ENCODE measurements at regions not wholly inside any gene's neighbourhood (a gene's known extent, or its start where the extent isn't known, plus 50 kb on each side); places are given as distances from the start of the nearest gene placed in this dataset.

- no peak overlapping the region for H3K27ac ChIP-seq (ENCODE audit: low read depth, low read length)
- no peak overlapping the region for H3K9ac ChIP-seq (ENCODE audit: low read length)
- no peaks in the 10 kb centered on the region for H3K36me3 ChIP-seq (ENCODE audit: insufficient read depth, low read length)
- no peaks in the 10 kb centered on the region for H3K27me3 ChIP-seq (ENCODE audit: control insufficient read depth in 1 of 2, insufficient read depth in 2 of 2, low read length in 2 of 2)
- H3K4me1 ChIP-seq (ENCODE audit: insufficient read depth, low read length), result no peaks in the 10 kb centered on the region
- no peak overlapping the region for H3K4me3 ChIP-seq (ENCODE audit: low read depth in 1 of 2, low read length in 2 of 2)
- H3K9me3 ChIP-seq (ENCODE audit: low read length), result no peaks in the 10 kb centered on the region
Measured at GRCh38 chr7:17056491-17057142, 174.8 kb upstream of the AGR3 start.

GRCh38 chr7:17057143-17057509 lies 175.3 kb upstream of the AGR3 start:
- no peak overlapping the region for H3K4me3 ChIP-seq (ENCODE audit: low read depth in 1 of 2, low read length in 2 of 2)
- no peaks in the 10 kb centered on the region for H3K27me3 ChIP-seq (ENCODE audit: control insufficient read depth in 1 of 2, insufficient read depth in 2 of 2, low read length in 2 of 2)
- H3K4me1 ChIP-seq (ENCODE audit: insufficient read depth, low read length), result no peaks in the 10 kb centered on the region
- no peaks in the 10 kb centered on the region for H3K36me3 ChIP-seq (ENCODE audit: insufficient read depth, low read length)
- no peak overlapping the region for H3K9ac ChIP-seq (ENCODE audit: low read length)
- no peaks in the 10 kb centered on the region for H3K9me3 ChIP-seq (ENCODE audit: low read length)
- H3K27ac ChIP-seq (ENCODE audit: low read depth, low read length), result no peak overlapping the region

GRCh38 chr7:17058568-17058967 lies 176.8 kb upstream of the AGR3 start:
- H3K9ac ChIP-seq (ENCODE audit: low read length), result no peak overlapping the region
- H3K36me3 ChIP-seq (ENCODE audit: insufficient read depth, low read length), result no peaks in the 10 kb centered on the region
- no peak overlapping the region for H3K27ac ChIP-seq (ENCODE audit: low read depth, low read length)
- no peaks in the 10 kb centered on the region for H3K4me1 ChIP-seq (ENCODE audit: insufficient read depth, low read length)
- no peaks in the 10 kb centered on the region for H3K9me3 ChIP-seq (ENCODE audit: low read length)
- no peak overlapping the region for H3K4me3 ChIP-seq (ENCODE audit: low read depth in 1 of 2, low read length in 2 of 2)
- no peaks in the 10 kb centered on the region for H3K27me3 ChIP-seq (ENCODE audit: control insufficient read depth in 1 of 2, insufficient read depth in 2 of 2, low read length in 2 of 2)

GRCh38 chr7:17060051-17060450 lies 178.3 kb upstream of the AGR3 start:
- Histone ChIP-seq H3K36me3 (ENCODE audit: insufficient read depth, low read length) (no peaks in the 10 kb centered on the region), H3K9ac (ENCODE audit: low read length) (no peak overlapping the region), H3K27ac (ENCODE audit: low read depth, low read length) (no peak overlapping the region), H3K27me3 (ENCODE audit: control insufficient read depth in 1 of 2, insufficient read depth in 2 of 2, low read length in 2 of 2) (no peaks in the 10 kb centered on the region), H3K9me3 (ENCODE audit: low read length) (no peaks in the 10 kb centered on the region), H3K4me3 (ENCODE audit: low read depth in 1 of 2, low read length in 2 of 2) (no peak overlapping the region), H3K4me1 (ENCODE audit: insufficient read depth, low read length) (no peaks in the 10 kb centered on the region)

GRCh38 chr7:17061443-17061842 lies 179.7 kb upstream of the AGR3 start:
- Histone ChIP-seq H3K36me3 (ENCODE audit: insufficient read depth, low read length) (no peaks in the 10 kb centered on the region), H3K4me1 (ENCODE audit: insufficient read depth, low read length) (no peaks in the 10 kb centered on the region), H3K27ac (ENCODE audit: low read depth, low read length) (no peak overlapping the region), H3K4me3 (ENCODE audit: low read depth in 1 of 2, low read length in 2 of 2) (no peak overlapping the region), H3K9me3 (ENCODE audit: low read length) (no peaks in the 10 kb centered on the region), H3K9ac (ENCODE audit: low read length) (no peak overlapping the region), H3K27me3 (ENCODE audit: control insufficient read depth in 1 of 2, insufficient read depth in 2 of 2, low read length in 2 of 2) (no peaks in the 10 kb centered on the region)

- Histone ChIP-seq H3K4me1 (ENCODE audit: insufficient read depth, low read length) (no peaks in the 10 kb centered on the region), H3K27ac (ENCODE audit: low read depth, low read length) (no peak overlapping the region), H3K9ac (ENCODE audit: low read length) (no peak overlapping the region), H3K9me3 (ENCODE audit: low read length) (no peaks in the 10 kb centered on the region), H3K4me3 (ENCODE audit: low read depth in 1 of 2, low read length in 2 of 2) (no peak overlapping the region), H3K36me3 (ENCODE audit: insufficient read depth, low read length) (no peaks in the 10 kb centered on the region), H3K27me3 (ENCODE audit: control insufficient read depth in 1 of 2, insufficient read depth in 2 of 2, low read length in 2 of 2) (no peaks in the 10 kb centered on the region)
Measured at GRCh38 chr7:17062151-17063044, 180.6 kb upstream of the AGR3 start.

GRCh38 chr7:17063045-17063383 lies 181.2 kb upstream of the AGR3 start:
- H3K27me3 ChIP-seq (ENCODE audit: control insufficient read depth in 1 of 2, insufficient read depth in 2 of 2, low read length in 2 of 2), result no peaks in the 10 kb centered on the region
- H3K9ac ChIP-seq (ENCODE audit: low read length), result no peak overlapping the region
- H3K36me3 ChIP-seq (ENCODE audit: insufficient read depth, low read length), result no peaks in the 10 kb centered on the region
- H3K27ac ChIP-seq (ENCODE audit: low read depth, low read length), result no peak overlapping the region
- H3K9me3 ChIP-seq (ENCODE audit: low read length), result no peaks in the 10 kb centered on the region
- no peak overlapping the region for H3K4me3 ChIP-seq (ENCODE audit: low read depth in 1 of 2, low read length in 2 of 2)
- H3K4me1 ChIP-seq (ENCODE audit: insufficient read depth, low read length), result no peaks in the 10 kb centered on the region

- Histone ChIP-seq H3K4me3 (ENCODE audit: low read depth in 1 of 2, low read length in 2 of 2) (no peak overlapping the region), H3K27me3 (ENCODE audit: control insufficient read depth in 1 of 2, insufficient read depth in 2 of 2, low read length in 2 of 2) (no peaks in the 10 kb centered on the region), H3K9ac (ENCODE audit: low read length) (no peak overlapping the region), H3K4me1 (ENCODE audit: insufficient read depth, low read length) (no peaks in the 10 kb centered on the region), H3K36me3 (ENCODE audit: insufficient read depth, low read length) (no peaks in the 10 kb centered on the region), H3K9me3 (ENCODE audit: low read length) (no peaks in the 10 kb centered on the region), H3K27ac (ENCODE audit: low read depth, low read length) (no peak overlapping the region)
Measured at GRCh38 chr7:17067691-17068090, 185.9 kb upstream of the AGR3 start.

GRCh38 chr7:17069146-17069545 lies 187.4 kb upstream of the AGR3 start:
- H3K36me3 ChIP-seq (ENCODE audit: insufficient read depth, low read length), result no peaks in the 10 kb centered on the region
- H3K9ac ChIP-seq (ENCODE audit: low read length), result no peak overlapping the region
- no peak overlapping the region for H3K27ac ChIP-seq (ENCODE audit: low read depth, low read length)
- H3K27me3 ChIP-seq (ENCODE audit: control insufficient read depth in 1 of 2, insufficient read depth in 2 of 2, low read length in 2 of 2), result no peaks in the 10 kb centered on the region
- no peaks in the 10 kb centered on the region for H3K9me3 ChIP-seq (ENCODE audit: low read length)
- H3K4me3 ChIP-seq (ENCODE audit: low read depth in 1 of 2, low read length in 2 of 2), result no peak overlapping the region
- H3K4me1 ChIP-seq (ENCODE audit: insufficient read depth, low read length), result no peaks in the 10 kb centered on the region

- H3K4me3 ChIP-seq (ENCODE audit: low read depth in 1 of 2, low read length in 2 of 2), result no peak overlapping the region
- H3K4me1 ChIP-seq (ENCODE audit: insufficient read depth, low read length), result no peaks in the 10 kb centered on the region
- H3K36me3 ChIP-seq (ENCODE audit: insufficient read depth, low read length), result no peaks in the 10 kb centered on the region
- H3K9ac ChIP-seq (ENCODE audit: low read length), result no peak overlapping the region
- no peaks in the 10 kb centered on the region for H3K27me3 ChIP-seq (ENCODE audit: control insufficient read depth in 1 of 2, insufficient read depth in 2 of 2, low read length in 2 of 2)
- H3K27ac ChIP-seq (ENCODE audit: low read depth, low read length), result no peak overlapping the region
- H3K9me3 ChIP-seq (ENCODE audit: low read length), result no peaks in the 10 kb centered on the region
Measured at GRCh38 chr7:17070231-17070708, 188.5 kb upstream of the AGR3 start.

GRCh38 chr7:17071866-17072265 lies 190.1 kb upstream of the AGR3 start:
- Histone ChIP-seq H3K9me3 (ENCODE audit: low read length) (no peaks in the 10 kb centered on the region), H3K4me1 (ENCODE audit: insufficient read depth, low read length) (no peaks in the 10 kb centered on the region), H3K27ac (ENCODE audit: low read depth, low read length) (no peak overlapping the region), H3K27me3 (ENCODE audit: control insufficient read depth in 1 of 2, insufficient read depth in 2 of 2, low read length in 2 of 2) (no peaks in the 10 kb centered on the region), H3K9ac (ENCODE audit: low read length) (no peak overlapping the region), H3K4me3 (ENCODE audit: low read depth in 1 of 2, low read length in 2 of 2) (no peak overlapping the region), H3K36me3 (ENCODE audit: insufficient read depth, low read length) (no peaks in the 10 kb centered on the region)
